ENCODE measurements at regions not wholly inside any gene's neighbourhood (a gene's known extent, or its start where the extent isn't known, plus 50 kb on each side); places are given as distances from the start of the nearest gene placed in this dataset.

- DNase-seq (ENCODE audit: extremely low spot score in 2 of 2): no peak
- Histone ChIP-seq H3K4me1 (no peaks in the 10 kb centered on the region), H3K27ac (no peak overlapping the region), H3K4me3 (no peak overlapping the region), H3K27me3 (no peaks in the 10 kb centered on the region), H3K36me3 (no peaks in the 10 kb centered on the region), H3K9me3 (no peaks in the 10 kb centered on the region)
- TF ChIP-seq, protein P1, sequence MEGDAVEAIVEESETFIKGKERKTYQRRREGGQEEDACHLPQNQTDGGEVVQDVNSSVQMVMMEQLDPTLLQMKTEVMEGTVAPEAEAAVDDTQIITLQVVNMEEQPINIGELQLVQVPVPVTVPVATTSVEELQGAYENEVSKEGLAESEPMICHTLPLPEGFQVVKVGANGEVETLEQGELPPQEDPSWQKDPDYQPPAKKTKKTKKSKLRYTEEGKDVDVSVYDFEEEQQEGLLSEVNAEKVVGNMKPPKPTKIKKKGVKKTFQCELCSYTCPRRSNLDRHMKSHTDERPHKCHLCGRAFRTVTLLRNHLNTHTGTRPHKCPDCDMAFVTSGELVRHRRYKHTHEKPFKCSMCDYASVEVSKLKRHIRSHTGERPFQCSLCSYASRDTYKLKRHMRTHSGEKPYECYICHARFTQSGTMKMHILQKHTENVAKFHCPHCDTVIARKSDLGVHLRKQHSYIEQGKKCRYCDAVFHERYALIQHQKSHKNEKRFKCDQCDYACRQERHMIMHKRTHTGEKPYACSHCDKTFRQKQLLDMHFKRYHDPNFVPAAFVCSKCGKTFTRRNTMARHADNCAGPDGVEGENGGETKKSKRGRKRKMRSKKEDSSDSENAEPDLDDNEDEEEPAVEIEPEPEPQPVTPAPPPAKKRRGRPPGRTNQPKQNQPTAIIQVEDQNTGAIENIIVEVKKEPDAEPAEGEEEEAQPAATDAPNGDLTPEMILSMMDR (IDR thresholded peaks at IDR 0.05): no peak
- no peak for TF ChIP-seq POLR2AphosphoS5 (IDR thresholded peaks at IDR 0.05; ENCODE audit: insufficient read depth in 1 of 2, low read depth in 1 of 2)
- no peak for TF ChIP-seq POLR2A (IDR thresholded peaks at IDR 0.05)
- intact Hi-C loops (cut with DNase I): no loop called here
Measured at GRCh38 chrX:15930585-15930984, 76.0 kb upstream of the AP1S2 start.

- TF ChIP-seq POLR2AphosphoS5 (IDR thresholded peaks at IDR 0.05; ENCODE audit: insufficient read depth in 1 of 2, low read depth in 1 of 2): no peak
- TF ChIP-seq POLR2A (IDR thresholded peaks at IDR 0.05): no peak
- TF ChIP-seq, protein P1 (IDR thresholded peaks at IDR 0.05): no peak
- Histone ChIP-seq H3K9me3 (no peaks in the 10 kb centered on the region), H3K27ac (no peak overlapping the region), H3K4me3 (no peak overlapping the region), H3K27me3 (no peaks in the 10 kb centered on the region), H3K36me3 (no peaks in the 10 kb centered on the region), H3K4me1 (no peaks in the 10 kb centered on the region)
- intact Hi-C loops (cut with DNase I): no loop called here
- DNase-seq (ENCODE audit: extremely low spot score in 2 of 2): no peak
Measured at GRCh38 chrX:15929194-15929593, 74.6 kb upstream of the AP1S2 start.

DNA sequence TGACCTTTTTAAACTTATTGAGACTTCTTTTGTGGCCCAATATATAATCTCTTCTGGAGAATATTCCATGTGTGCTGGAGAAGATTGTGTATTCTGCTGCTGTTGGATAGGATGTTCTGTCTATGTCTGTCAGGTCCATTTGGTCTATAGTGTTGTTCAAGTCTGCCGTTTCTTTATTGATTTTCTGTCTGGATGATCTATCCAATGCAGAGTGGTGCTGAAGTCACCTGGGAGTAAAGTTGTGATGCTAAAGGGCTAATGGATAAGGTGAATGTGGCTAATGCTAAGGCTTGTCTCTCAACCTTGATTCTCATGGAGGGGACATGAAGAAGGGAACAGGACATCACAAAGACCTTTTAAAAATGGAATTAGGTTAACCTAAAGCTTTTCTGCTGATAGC lies 72.0 kb upstream of the AP1S2 start:
- Histone ChIP-seq H3K9me3 (no peaks in the 10 kb centered on the region), H3K4me1 (no peaks in the 10 kb centered on the region), H3K27ac (no peak overlapping the region), H3K27me3 (no peaks in the 10 kb centered on the region), H3K36me3 (no peaks in the 10 kb centered on the region), H3K4me3 (no peak overlapping the region)
- no peak for DNase-seq (ENCODE audit: extremely low spot score in 2 of 2)
- TF ChIP-seq POLR2A (IDR thresholded peaks at IDR 0.05) (no peak), POLR2AphosphoS5 (IDR thresholded peaks at IDR 0.05; ENCODE audit: insufficient read depth in 1 of 2, low read depth in 1 of 2) (no peak)
- TF ChIP-seq, protein P1 (IDR thresholded peaks at IDR 0.05): no peak
- intact Hi-C loops (cut with DNase I): no loop called here

DNA sequence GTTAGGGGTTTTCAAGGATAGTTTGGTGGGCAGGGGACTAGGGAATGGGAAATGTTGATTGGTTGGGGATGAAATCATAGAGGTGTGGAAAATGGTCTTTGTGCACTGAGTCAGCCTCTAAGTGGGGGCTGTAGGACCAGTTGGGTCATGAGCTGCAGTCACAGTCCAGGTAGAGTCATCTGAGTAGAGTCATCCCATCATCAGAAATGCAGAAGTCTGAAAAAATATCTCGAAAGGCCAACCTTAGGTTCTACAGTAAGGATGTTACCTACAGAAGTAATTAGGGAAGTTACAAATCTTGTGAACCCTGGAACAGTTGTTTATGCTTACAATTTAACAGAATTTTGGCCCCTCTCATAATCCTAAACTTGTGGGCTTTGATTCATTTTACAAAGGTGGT lies 63.4 kb upstream of the AP1S2 start:
- intact Hi-C loops (cut with DNase I): no loop called here
- H3K4me3 ChIP-seq: no peak overlapping the region
- no peaks in the 10 kb centered on the region for H3K27me3 ChIP-seq
- TF ChIP-seq, protein P1 (IDR thresholded peaks at IDR 0.05): no peak
- TF ChIP-seq POLR2AphosphoS5 (IDR thresholded peaks at IDR 0.05; ENCODE audit: insufficient read depth in 1 of 2, low read depth in 1 of 2) (no peak), POLR2A (IDR thresholded peaks at IDR 0.05) (no peak)
- H3K27ac ChIP-seq: no peak overlapping the region
- H3K36me3 ChIP-seq: no peaks in the 10 kb centered on the region
- no peaks in the 10 kb centered on the region for H3K9me3 ChIP-seq
- no peaks in the 10 kb centered on the region for H3K4me1 ChIP-seq
- no peak for DNase-seq (ENCODE audit: extremely low spot score in 2 of 2)

- DNase-seq (ENCODE audit: extremely low spot score in 2 of 2): no peak
- Histone ChIP-seq H3K4me1 (no peaks in the 10 kb centered on the region), H3K36me3 (no peaks in the 10 kb centered on the region), H3K9me3 (no peaks in the 10 kb centered on the region), H3K27me3 (no peaks in the 10 kb centered on the region), H3K27ac (no peak overlapping the region), H3K4me3 (no peak overlapping the region)
- intact Hi-C loops (cut with DNase I): no loop called here
- TF ChIP-seq POLR2AphosphoS5 (IDR thresholded peaks at IDR 0.05; ENCODE audit: insufficient read depth in 1 of 2, low read depth in 1 of 2): peak in 1 of 2 donors; percentile 29
- TF ChIP-seq POLR2A (IDR thresholded peaks at IDR 0.05): no peak
- TF ChIP-seq, protein P1 (IDR thresholded peaks at IDR 0.05): no peak
Measured at GRCh38 chrX:15916704-15917084, 62.1 kb upstream of the AP1S2 start.

All from vagina (tissue), 2 donors.